PFSK-1 (cell line): ENCODE measurements at regions not wholly inside any gene's neighbourhood (a gene's known extent, or its start where the extent isn't known, plus 50 kb on each side); places are given as distances from the start of the nearest gene placed in this dataset.

ENCODE experiments used
- FOXP2 ChIP-seq: optimal IDR thresholded peaks from 2 replicates; pipeline ENCODE3; 2011; ENCODE audit warnings: borderline replicate concordance, control low read depth, inconsistent platforms; ENCODE audit not compliant: insufficient read depth; ENCODE audit errors: extremely low read length, extremely low read depth
- POLR2AphosphoS5 ChIP-seq: IDR thresholded peaks from 2 replicates; pipeline ENCODE4 v1.6.1; 2012; ENCODE audit warnings: low read depth, mild to moderate bottlenecking, control low read depth, low read length, moderate library complexity
- SIN3A ChIP-seq: IDR thresholded peaks from 2 replicates; pipeline ENCODE4 v1.6.1; 2012; ENCODE audit warnings: mild to moderate bottlenecking, low read length, moderate library complexity, borderline replicate concordance; ENCODE audit not compliant: insufficient read depth
- TAF1 ChIP-seq: IDR thresholded peaks from 2 replicates; pipeline ENCODE4 v1.6.1; 2012; ENCODE audit warnings: low read length, control low read depth, borderline replicate concordance; ENCODE audit not compliant: insufficient read depth
- TF ChIP-seq, protein P1 (sequence below), 2 experiments: IDR thresholded peaks; 2 replicates each; pipeline versions ENCODE4 v1.6.1 to v1.8.0; 2011 to 2012; ENCODE audit warnings: low read depth in 2 of 2, low read length in 2 of 2, control low read depth in 1 of 2, inconsistent platforms in 1 of 2, mild to moderate bottlenecking in 1 of 2, moderate library complexity in 1 of 2; ENCODE audit not compliant: insufficient read depth in 1 of 2

DNA sequence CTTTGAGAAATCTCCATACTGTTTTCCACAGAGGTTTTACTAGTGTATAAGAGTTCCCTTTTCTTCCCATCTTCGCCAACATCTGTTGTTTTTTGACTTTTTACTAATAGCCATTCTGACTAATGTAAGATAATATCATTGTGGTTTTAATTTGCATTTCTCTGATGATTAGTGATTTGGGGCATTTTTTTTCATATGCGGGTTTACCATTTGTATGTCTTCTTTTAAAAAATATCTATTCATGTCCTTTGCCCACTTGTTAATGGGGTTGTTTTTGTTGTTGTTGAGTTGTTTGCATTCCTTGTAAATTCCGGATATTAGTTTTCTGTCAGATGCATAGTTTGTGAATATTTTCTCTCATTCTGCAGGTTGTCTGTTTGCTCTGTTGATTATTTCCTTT lies 167.1 kb downstream of the PRL start:
- TF ChIP-seq TAF1 (no peak), POLR2AphosphoS5 (no peak), FOXP2 (no peak), SIN3A (no peak)
- TF ChIP-seq, protein P1, sequence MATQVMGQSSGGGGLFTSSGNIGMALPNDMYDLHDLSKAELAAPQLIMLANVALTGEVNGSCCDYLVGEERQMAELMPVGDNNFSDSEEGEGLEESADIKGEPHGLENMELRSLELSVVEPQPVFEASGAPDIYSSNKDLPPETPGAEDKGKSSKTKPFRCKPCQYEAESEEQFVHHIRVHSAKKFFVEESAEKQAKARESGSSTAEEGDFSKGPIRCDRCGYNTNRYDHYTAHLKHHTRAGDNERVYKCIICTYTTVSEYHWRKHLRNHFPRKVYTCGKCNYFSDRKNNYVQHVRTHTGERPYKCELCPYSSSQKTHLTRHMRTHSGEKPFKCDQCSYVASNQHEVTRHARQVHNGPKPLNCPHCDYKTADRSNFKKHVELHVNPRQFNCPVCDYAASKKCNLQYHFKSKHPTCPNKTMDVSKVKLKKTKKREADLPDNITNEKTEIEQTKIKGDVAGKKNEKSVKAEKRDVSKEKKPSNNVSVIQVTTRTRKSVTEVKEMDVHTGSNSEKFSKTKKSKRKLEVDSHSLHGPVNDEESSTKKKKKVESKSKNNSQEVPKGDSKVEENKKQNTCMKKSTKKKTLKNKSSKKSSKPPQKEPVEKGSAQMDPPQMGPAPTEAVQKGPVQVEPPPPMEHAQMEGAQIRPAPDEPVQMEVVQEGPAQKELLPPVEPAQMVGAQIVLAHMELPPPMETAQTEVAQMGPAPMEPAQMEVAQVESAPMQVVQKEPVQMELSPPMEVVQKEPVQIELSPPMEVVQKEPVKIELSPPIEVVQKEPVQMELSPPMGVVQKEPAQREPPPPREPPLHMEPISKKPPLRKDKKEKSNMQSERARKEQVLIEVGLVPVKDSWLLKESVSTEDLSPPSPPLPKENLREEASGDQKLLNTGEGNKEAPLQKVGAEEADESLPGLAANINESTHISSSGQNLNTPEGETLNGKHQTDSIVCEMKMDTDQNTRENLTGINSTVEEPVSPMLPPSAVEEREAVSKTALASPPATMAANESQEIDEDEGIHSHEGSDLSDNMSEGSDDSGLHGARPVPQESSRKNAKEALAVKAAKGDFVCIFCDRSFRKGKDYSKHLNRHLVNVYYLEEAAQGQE (IDR thresholded peaks at IDR 0.05; ENCODE audit: insufficient read depth in 1 of 2, low read depth in 2 of 2, low read length in 2 of 2), result no peak

DNA sequence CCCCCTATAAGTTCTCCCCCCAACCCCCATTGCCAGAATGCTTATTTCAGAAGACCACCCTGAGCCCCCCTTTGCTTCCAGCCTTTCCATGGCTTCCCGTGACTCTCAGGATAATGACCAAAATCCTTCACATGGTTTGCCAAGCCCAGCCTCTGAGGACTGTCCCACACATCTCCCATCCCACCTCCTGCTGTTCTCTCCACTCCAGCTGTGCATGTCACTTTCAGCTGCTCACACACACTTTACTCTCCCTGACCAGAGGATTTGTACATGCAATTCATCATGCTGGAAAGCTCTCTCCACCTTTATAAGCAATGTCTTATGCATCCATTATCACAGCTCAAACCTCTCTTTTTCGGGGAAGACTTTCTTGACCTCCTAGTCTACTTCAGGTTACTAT lies 164.2 kb downstream of the PRL start:
- TF ChIP-seq FOXP2 (no peak), TAF1 (no peak)

DNA sequence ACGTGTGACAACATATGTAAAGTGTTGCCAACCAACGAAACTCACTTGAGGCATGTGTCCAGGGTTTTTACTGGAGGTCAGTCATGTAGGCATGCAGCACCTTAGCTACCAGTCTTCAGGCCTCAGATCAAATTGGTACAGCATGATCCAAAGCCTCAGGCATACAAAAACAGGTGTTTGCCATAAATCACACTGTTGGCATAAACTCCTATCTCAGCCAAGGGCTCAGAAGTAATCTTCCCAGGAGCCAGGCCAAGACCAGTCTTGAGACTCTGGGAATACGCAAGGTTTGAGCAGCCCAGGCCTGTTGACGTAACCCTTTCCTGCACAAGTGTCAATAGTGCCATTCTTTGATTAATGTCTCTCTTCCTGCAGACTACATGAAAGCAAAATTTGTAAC lies 163.5 kb downstream of the PRL start:
- TF ChIP-seq POLR2AphosphoS5 (no peak), SIN3A (no peak), FOXP2 (no peak), TAF1 (no peak)
- TF ChIP-seq, protein P1 (IDR thresholded peaks at IDR 0.05; ENCODE audit: insufficient read depth in 1 of 2, low read depth in 2 of 2, low read length in 2 of 2), result no peak

DNA sequence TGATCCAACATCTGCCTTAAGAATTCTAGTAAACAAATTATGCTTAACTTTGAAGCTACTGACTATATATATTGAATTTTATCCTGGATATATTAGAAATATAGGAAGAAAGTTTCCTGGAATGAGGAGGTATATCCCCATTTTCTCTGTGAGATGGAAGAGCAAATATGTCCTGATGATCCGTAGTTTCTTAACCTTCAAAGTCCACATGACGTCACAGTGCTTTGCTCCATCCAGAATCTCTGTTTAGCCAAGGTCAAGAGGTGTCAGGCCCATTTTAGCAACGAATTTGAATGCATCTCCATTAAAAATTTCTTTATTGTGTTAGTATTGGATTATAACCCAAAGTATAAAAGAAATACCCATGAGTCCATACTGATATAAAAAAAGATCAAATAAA lies 162.5 kb downstream of the PRL start:
- TF ChIP-seq SIN3A (no peak), TAF1 (no peak), FOXP2 (no peak), POLR2AphosphoS5 (no peak)
- TF ChIP-seq, protein P1 (IDR thresholded peaks at IDR 0.05; ENCODE audit: insufficient read depth in 1 of 2, low read depth in 2 of 2, low read length in 2 of 2), result no peak

DNA sequence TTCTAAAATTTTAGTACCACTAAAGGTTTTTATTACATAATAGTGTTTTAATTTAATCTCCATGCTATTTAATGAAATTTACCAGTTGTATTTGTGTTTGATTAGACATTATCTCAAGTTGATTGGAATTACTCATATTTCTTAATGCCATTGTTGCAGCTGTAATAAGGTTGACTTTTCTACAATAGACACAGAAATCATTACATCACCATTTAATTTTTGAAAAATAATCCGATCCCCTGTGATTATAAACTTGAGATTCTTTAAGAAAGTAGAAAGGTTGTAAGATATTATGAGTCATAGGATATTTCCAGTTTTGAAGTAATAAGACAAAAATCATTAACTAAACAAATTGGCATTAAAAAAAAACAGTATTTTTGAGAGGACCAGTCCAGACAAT lies 161.4 kb downstream of the PRL start:
- TF ChIP-seq POLR2AphosphoS5 (no peak), SIN3A (no peak), TAF1 (no peak), FOXP2 (no peak)
- TF ChIP-seq, protein P1 (IDR thresholded peaks at IDR 0.05; ENCODE audit: insufficient read depth in 1 of 2, low read depth in 2 of 2, low read length in 2 of 2), result no peak
